Panc1 (cell line): ENCODE measurements at regions not wholly inside any gene's neighbourhood (a gene's known extent, or its start where the extent isn't known, plus 50 kb on each side); places are given as distances from the start of the nearest gene placed in this dataset.

Source experiments
- ATAC-seq: fragments of 200-7000 bp; cut with Tn5 transposase; 2 replicates; pipeline ENCODE4 v1.9.1; 2020; ENCODE audit warnings: mild to moderate bottlenecking, moderate library complexity
- BruUV-seq: library from RNA; stranded (reverse); fragments of 400-500 nt; replicated peaks from 2 replicates; lab custom pipeline; 2021; lab: Mats Ljungman, UMichigan
- CTCF ChIA-PET: fragments of 300-600 bp; sonication (Branson Sonifier 250); formaldehyde crosslinking; loops from one replicate; lab custom pipeline; 2022; ENCODE audit warnings: antibody characterized with exemption; lab: Charles Lee
- POLR2A ChIA-PET: fragments of 300-600 bp; sonication (Branson Sonifier 250); formaldehyde crosslinking; loops from one replicate; lab custom pipeline; 2022; ENCODE audit warnings: antibody characterized with exemption; lab: Charles Lee
- DNase-seq: peaks from one replicate; pipeline ENCODE4 v3.0.0-alpha.2; 2010; ENCODE audit warnings: low read depth, low spot score
- H3K27ac ChIP-seq: 2 replicates; pipeline ENCODE4 v1.5.1; 2011; ENCODE audit warnings: mild to moderate bottlenecking, low read length, inconsistent platforms
- H3K27me3 ChIP-seq: fragments of 200-500 bp; sonication (Bioruptor generic); 2 replicates; pipeline ENCODE4 v1.6.0; 2014; ENCODE audit warnings: low read length, inconsistent platforms; ENCODE audit not compliant: control insufficient read depth, insufficient read depth
- H3K36me3 ChIP-seq: fragments of 200-500 bp; sonication (Bioruptor generic); 2 replicates; pipeline ENCODE4 v1.5.1; 2014; ENCODE audit warnings: inconsistent platforms, mild to moderate bottlenecking, low read length, moderate library complexity; ENCODE audit not compliant: control insufficient read depth, insufficient read depth
- H3K4me1 ChIP-seq: 2 replicates; pipeline ENCODE4 v1.5.1; 2011; ENCODE audit warnings: inconsistent platforms, mild to moderate bottlenecking, low read length, moderate library complexity; ENCODE audit not compliant: control insufficient read depth, insufficient read depth
- H3K4me3 ChIP-seq, 2 experiments: 2 replicates each; pipeline ENCODE4 v1.5.1; 2011 to 2012; ENCODE audit warnings: low read depth in 2 of 2, low read length in 2 of 2, mild to moderate bottlenecking in 2 of 2, inconsistent platforms in 1 of 2, moderate library complexity in 1 of 2
- H3K9me3 ChIP-seq: fragments of 200-500 bp; sonication (Bioruptor generic); 2 replicates; pipeline ENCODE4 v1.5.1; 2014; ENCODE audit warnings: low read depth, mild to moderate bottlenecking, inconsistent platforms, low read length, moderate library complexity; ENCODE audit not compliant: control insufficient read depth, insufficient read depth
- POLR2AphosphoS5 ChIP-seq: IDR thresholded peaks from 2 replicates; pipeline ENCODE4 v1.6.1; 2012; ENCODE audit warnings: mild to moderate bottlenecking, low read depth, low read length, moderate library complexity
- SIN3A ChIP-seq: IDR thresholded peaks from 2 replicates; pipeline ENCODE4 v1.6.1; 2012; ENCODE audit warnings: low read depth, mild to moderate bottlenecking, low read length, moderate library complexity, borderline replicate concordance; ENCODE audit not compliant: insufficient read depth
- TCF7L2 ChIP-seq: IDR thresholded peaks from 2 replicates; pipeline ENCODE4 v1.6.1; 2011; ENCODE audit warnings: mild to moderate bottlenecking, low read depth, low read length, inconsistent platforms
- in situ Hi-C: cut with HindIII; loops from 2 replicates; pipeline ENCODE4 v1.10.0; 2016; ENCODE audit warnings: low sequenced_read_pairs, low pct_unique_long_range_greater_than_20kb
- intact Hi-C: fragments of 100-400 bp; cut with micrococcal nuclease; formaldehyde crosslinking; loops from one replicate; pipeline ENCODE4 v1.10.0; 2022; ENCODE audit not compliant: unreplicated experiment
- TF ChIP-seq, protein P1 (sequence below), 2 experiments: IDR thresholded peaks; 2 replicates each; pipeline ENCODE4 v1.6.1; 2011 to 2012; ENCODE audit warnings: low read depth in 2 of 2, control low read depth in 1 of 2, low read length in 1 of 2, mild to moderate bottlenecking in 1 of 2, moderate library complexity in 1 of 2; ENCODE audit not compliant: insufficient read depth in 1 of 2
- TF ChIP-seq, protein P2 (sequence below): fragments of 450-650 bp; IDR thresholded peaks from 2 replicates; pipeline ENCODE4 v1.5.1; 2017; ENCODE audit warnings: mild to moderate bottlenecking

- ATAC-seq = no peak
- Histone ChIP-seq H3K36me3 (no peaks in the 10 kb centered on the region), H3K4me3 (no peak overlapping the region), H3K27me3 (no peaks in the 10 kb centered on the region), H3K4me1 (no peaks in the 10 kb centered on the region), H3K27ac (no peak overlapping the region), H3K9me3 (no peaks in the 10 kb centered on the region)
- in situ Hi-C loops = no loop called here
- POLR2A ChIA-PET = no interaction called here
- intact Hi-C loops = no loop called here
- CTCF ChIA-PET = no interaction called here
- TF ChIP-seq SIN3A = no peak
- no peak for TF ChIP-seq TCF7L2
- TF ChIP-seq, protein P1, sequence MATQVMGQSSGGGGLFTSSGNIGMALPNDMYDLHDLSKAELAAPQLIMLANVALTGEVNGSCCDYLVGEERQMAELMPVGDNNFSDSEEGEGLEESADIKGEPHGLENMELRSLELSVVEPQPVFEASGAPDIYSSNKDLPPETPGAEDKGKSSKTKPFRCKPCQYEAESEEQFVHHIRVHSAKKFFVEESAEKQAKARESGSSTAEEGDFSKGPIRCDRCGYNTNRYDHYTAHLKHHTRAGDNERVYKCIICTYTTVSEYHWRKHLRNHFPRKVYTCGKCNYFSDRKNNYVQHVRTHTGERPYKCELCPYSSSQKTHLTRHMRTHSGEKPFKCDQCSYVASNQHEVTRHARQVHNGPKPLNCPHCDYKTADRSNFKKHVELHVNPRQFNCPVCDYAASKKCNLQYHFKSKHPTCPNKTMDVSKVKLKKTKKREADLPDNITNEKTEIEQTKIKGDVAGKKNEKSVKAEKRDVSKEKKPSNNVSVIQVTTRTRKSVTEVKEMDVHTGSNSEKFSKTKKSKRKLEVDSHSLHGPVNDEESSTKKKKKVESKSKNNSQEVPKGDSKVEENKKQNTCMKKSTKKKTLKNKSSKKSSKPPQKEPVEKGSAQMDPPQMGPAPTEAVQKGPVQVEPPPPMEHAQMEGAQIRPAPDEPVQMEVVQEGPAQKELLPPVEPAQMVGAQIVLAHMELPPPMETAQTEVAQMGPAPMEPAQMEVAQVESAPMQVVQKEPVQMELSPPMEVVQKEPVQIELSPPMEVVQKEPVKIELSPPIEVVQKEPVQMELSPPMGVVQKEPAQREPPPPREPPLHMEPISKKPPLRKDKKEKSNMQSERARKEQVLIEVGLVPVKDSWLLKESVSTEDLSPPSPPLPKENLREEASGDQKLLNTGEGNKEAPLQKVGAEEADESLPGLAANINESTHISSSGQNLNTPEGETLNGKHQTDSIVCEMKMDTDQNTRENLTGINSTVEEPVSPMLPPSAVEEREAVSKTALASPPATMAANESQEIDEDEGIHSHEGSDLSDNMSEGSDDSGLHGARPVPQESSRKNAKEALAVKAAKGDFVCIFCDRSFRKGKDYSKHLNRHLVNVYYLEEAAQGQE (IDR thresholded peaks at IDR 0.05; ENCODE audit: insufficient read depth in 1 of 2, low read depth in 2 of 2, low read length in 1 of 2) = no peak
- no peak for TF ChIP-seq POLR2AphosphoS5
- TF ChIP-seq, protein P2, sequence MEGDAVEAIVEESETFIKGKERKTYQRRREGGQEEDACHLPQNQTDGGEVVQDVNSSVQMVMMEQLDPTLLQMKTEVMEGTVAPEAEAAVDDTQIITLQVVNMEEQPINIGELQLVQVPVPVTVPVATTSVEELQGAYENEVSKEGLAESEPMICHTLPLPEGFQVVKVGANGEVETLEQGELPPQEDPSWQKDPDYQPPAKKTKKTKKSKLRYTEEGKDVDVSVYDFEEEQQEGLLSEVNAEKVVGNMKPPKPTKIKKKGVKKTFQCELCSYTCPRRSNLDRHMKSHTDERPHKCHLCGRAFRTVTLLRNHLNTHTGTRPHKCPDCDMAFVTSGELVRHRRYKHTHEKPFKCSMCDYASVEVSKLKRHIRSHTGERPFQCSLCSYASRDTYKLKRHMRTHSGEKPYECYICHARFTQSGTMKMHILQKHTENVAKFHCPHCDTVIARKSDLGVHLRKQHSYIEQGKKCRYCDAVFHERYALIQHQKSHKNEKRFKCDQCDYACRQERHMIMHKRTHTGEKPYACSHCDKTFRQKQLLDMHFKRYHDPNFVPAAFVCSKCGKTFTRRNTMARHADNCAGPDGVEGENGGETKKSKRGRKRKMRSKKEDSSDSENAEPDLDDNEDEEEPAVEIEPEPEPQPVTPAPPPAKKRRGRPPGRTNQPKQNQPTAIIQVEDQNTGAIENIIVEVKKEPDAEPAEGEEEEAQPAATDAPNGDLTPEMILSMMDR = no peak
- BruUV-seq = no TSS peak
- no peak for DNase-seq
Observed at GRCh38 chr7:80403686-80404241, 108.1 kb downstream of the GNAT3 start.

DNA sequence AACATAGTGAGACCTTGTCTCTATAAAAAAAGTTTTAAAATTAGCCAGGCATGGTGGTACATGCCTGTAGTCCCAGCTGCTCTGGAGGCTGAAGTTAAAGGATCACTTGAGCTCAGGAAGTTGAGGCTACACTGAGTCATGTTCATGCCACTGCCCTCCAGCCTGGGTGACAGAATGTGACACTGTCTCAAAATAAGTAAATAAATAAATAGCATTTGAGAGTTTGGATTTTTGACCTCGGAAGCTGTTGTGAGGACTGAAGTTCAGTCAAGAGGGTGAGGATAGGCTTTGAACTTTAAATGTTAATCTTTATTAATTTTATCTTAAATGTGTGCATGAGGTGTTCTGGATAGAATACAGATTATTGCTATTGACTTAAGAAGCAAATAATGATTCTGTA, 110.2 kb downstream of the GNAT3 start:
- intact Hi-C loops (no loop called here), in situ Hi-C loops (no loop called here)
- H3K9me3 ChIP-seq = no peaks in the 10 kb centered on the region
- no peak overlapping the region for H3K27ac ChIP-seq
- H3K4me3 ChIP-seq = no peak overlapping the region
- ChIA-PET POLR2A (no interaction called here), CTCF (no interaction called here)
- H3K4me1 ChIP-seq = no peaks in the 10 kb centered on the region
- H3K27me3 ChIP-seq = peaks cover 2% of the 10 kb centered on the region; the same call in 1 of the 2 replicates
- no TSS peak for BruUV-seq
- H3K36me3 ChIP-seq = no peaks in the 10 kb centered on the region
- DNase-seq (no peak), ATAC-seq (no peak)
- TF ChIP-seq TCF7L2 (no peak), SIN3A (no peak), POLR2AphosphoS5 (no peak)
- TF ChIP-seq, protein P2 = no peak
- TF ChIP-seq, protein P1 (IDR thresholded peaks at IDR 0.05; ENCODE audit: insufficient read depth in 1 of 2, low read depth in 2 of 2, low read length in 1 of 2) = no peak
